ENCODE measurements at regions not wholly inside any gene's neighbourhood (a gene's known extent, or its start where the extent isn't known, plus 50 kb on each side); places are given as distances from the start of the nearest gene placed in this dataset.

DNA sequence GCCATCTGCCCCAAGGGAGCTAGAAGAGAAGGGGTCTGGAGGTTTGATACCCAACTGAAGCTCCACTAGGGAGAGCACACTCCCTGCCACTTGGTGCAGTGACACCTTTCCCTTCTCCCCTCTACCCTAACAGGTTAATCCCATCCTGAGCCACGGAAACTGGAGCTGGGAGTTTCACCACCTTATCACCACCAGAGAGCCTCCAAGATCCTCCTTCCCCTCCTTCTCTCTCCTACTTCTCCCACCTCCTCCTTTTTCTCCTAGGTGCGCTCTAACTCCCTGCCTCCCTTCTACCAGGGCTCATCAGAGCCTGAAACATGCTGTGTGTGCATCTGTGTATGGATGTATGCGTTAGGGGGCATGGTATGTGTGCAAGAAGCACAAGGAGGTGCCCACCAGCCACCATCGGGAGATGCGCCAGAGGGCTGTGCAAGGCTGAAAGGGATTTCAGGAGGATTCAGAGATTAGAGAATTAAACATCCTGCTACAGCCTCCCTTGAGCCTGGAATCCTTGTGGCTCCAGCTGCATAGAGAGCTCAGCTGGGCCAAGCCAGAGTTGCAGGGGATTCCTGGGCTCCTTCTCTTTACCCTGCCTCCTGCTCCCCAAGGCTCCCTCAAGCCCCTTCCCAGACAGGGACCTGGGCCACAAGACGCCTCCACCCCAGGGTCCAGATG, 89.8 kb downstream of the PCDH1 start:
- Histone ChIP-seq H3K9ac (ENCODE audit: low read length) (no peak overlapping the region), H3K4me2 (ENCODE audit: low read length) (no peak overlapping the region), H3K9me3 (ENCODE audit: low read length) (no peaks in the 10 kb centered on the region), H3K36me3 (ENCODE audit: insufficient read depth, low read length) (no peaks in the 10 kb centered on the region), H3K79me2 (replicated peaks; ENCODE audit: insufficient read depth, low read length) (no peaks in the 10 kb centered on the region), H2AFZ (ENCODE audit: low read depth, low read length) (no peak overlapping the region), H4K20me1 (ENCODE audit: insufficient read depth) (no peaks in the 10 kb centered on the region), H3K4me3 (ENCODE audit: low read length) (no peak overlapping the region), H3F3A (ENCODE audit: insufficient read depth, low read length, poor library complexity, severe bottlenecking) (no peaks in the 10 kb centered on the region), H3K27ac (ENCODE audit: low read length) (no peak overlapping the region), H3K9me2 (ENCODE audit: insufficient read depth, low read length) (no peaks in the 10 kb centered on the region), H3K27me3 (ENCODE audit: insufficient read depth, low read depth, low read length) (no peaks in the 10 kb centered on the region)
- TF ChIP-seq POLR2AphosphoS5 (IDR thresholded peaks at IDR 0.05) (no peak), MXI1 (conservative IDR thresholded peaks at IDR 0.05; ENCODE audit: poor library complexity, severe bottlenecking) (no peak), EZH2 (IDR thresholded peaks at IDR 0.05; ENCODE audit: borderline replicate concordance, insufficient read depth, low read length, poor library complexity, severe bottlenecking) (no peak), RAD21 (conservative IDR thresholded peaks at IDR 0.05) (peak; percentile 56), TAF1 (IDR thresholded peaks at IDR 0.05; ENCODE audit: low read depth) (no peak), SMC3 (conservative IDR thresholded peaks at IDR 0.05; ENCODE audit: poor library complexity) (peak; percentile 65), EP300 (conservative IDR thresholded peaks at IDR 0.05; ENCODE audit: poor library complexity, severe bottlenecking) (no peak)
- TF ChIP-seq, protein P1, sequence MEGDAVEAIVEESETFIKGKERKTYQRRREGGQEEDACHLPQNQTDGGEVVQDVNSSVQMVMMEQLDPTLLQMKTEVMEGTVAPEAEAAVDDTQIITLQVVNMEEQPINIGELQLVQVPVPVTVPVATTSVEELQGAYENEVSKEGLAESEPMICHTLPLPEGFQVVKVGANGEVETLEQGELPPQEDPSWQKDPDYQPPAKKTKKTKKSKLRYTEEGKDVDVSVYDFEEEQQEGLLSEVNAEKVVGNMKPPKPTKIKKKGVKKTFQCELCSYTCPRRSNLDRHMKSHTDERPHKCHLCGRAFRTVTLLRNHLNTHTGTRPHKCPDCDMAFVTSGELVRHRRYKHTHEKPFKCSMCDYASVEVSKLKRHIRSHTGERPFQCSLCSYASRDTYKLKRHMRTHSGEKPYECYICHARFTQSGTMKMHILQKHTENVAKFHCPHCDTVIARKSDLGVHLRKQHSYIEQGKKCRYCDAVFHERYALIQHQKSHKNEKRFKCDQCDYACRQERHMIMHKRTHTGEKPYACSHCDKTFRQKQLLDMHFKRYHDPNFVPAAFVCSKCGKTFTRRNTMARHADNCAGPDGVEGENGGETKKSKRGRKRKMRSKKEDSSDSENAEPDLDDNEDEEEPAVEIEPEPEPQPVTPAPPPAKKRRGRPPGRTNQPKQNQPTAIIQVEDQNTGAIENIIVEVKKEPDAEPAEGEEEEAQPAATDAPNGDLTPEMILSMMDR (IDR thresholded peaks at IDR 0.05; ENCODE audit: poor library complexity, severe bottlenecking), result peak; percentile 55
- TF ChIP-seq, protein P2, sequence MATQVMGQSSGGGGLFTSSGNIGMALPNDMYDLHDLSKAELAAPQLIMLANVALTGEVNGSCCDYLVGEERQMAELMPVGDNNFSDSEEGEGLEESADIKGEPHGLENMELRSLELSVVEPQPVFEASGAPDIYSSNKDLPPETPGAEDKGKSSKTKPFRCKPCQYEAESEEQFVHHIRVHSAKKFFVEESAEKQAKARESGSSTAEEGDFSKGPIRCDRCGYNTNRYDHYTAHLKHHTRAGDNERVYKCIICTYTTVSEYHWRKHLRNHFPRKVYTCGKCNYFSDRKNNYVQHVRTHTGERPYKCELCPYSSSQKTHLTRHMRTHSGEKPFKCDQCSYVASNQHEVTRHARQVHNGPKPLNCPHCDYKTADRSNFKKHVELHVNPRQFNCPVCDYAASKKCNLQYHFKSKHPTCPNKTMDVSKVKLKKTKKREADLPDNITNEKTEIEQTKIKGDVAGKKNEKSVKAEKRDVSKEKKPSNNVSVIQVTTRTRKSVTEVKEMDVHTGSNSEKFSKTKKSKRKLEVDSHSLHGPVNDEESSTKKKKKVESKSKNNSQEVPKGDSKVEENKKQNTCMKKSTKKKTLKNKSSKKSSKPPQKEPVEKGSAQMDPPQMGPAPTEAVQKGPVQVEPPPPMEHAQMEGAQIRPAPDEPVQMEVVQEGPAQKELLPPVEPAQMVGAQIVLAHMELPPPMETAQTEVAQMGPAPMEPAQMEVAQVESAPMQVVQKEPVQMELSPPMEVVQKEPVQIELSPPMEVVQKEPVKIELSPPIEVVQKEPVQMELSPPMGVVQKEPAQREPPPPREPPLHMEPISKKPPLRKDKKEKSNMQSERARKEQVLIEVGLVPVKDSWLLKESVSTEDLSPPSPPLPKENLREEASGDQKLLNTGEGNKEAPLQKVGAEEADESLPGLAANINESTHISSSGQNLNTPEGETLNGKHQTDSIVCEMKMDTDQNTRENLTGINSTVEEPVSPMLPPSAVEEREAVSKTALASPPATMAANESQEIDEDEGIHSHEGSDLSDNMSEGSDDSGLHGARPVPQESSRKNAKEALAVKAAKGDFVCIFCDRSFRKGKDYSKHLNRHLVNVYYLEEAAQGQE (IDR thresholded peaks at IDR 0.05; ENCODE audit: borderline replicate concordance), result no peak

DNA sequence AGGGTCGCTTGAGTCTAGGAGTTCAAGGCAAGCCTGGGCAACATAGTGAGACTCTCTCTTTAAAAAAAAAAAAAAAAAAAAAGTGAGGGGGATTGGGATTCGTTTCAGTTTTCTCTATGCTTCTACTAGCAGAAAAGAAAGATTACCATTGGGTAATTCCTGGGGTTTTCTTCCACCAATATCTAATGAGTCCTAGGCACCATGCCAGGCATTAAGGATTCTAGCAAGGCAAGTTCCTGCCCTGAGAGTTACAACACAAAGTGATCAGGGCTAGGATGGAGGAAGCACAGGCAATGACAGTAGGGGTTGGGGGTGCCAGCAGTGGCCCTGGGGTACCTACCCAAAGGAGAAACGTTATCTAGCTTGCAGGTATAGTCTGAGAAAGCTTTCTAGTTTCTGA, 90.8 kb downstream of the PCDH1 start:
- no peaks in the 10 kb centered on the region for H3K79me2 ChIP-seq (replicated peaks; ENCODE audit: insufficient read depth, low read length)
- H3K4me3 ChIP-seq (ENCODE audit: low read length), result no peak overlapping the region
- no peaks in the 10 kb centered on the region for H3K27me3 ChIP-seq (ENCODE audit: insufficient read depth, low read depth, low read length)
- no peaks in the 10 kb centered on the region for H3F3A ChIP-seq (ENCODE audit: insufficient read depth, low read length, poor library complexity, severe bottlenecking)
- H3K9me2 ChIP-seq (ENCODE audit: insufficient read depth, low read length), result no peaks in the 10 kb centered on the region
- no peak overlapping the region for H3K27ac ChIP-seq (ENCODE audit: low read length)
- H3K4me2 ChIP-seq (ENCODE audit: low read length), result no peak overlapping the region
- H2AFZ ChIP-seq (ENCODE audit: low read depth, low read length), result no peak overlapping the region
- TF ChIP-seq POLR2AphosphoS5 (IDR thresholded peaks at IDR 0.05) (no peak), EP300 (conservative IDR thresholded peaks at IDR 0.05; ENCODE audit: poor library complexity, severe bottlenecking) (no peak), SMC3 (conservative IDR thresholded peaks at IDR 0.05; ENCODE audit: poor library complexity) (no peak), MXI1 (conservative IDR thresholded peaks at IDR 0.05; ENCODE audit: poor library complexity, severe bottlenecking) (no peak), EZH2 (IDR thresholded peaks at IDR 0.05; ENCODE audit: borderline replicate concordance, insufficient read depth, low read length, poor library complexity, severe bottlenecking) (no peak), RAD21 (conservative IDR thresholded peaks at IDR 0.05) (no peak), TAF1 (IDR thresholded peaks at IDR 0.05; ENCODE audit: low read depth) (no peak)
- TF ChIP-seq, protein P2 (IDR thresholded peaks at IDR 0.05; ENCODE audit: borderline replicate concordance), result no peak
- TF ChIP-seq, protein P1 (IDR thresholded peaks at IDR 0.05; ENCODE audit: poor library complexity, severe bottlenecking), result no peak
- H3K9me3 ChIP-seq (ENCODE audit: low read length), result no peaks in the 10 kb centered on the region
- H3K36me3 ChIP-seq (ENCODE audit: insufficient read depth, low read length), result no peaks in the 10 kb centered on the region
- H3K9ac ChIP-seq (ENCODE audit: low read length), result no peak overlapping the region
- H4K20me1 ChIP-seq (ENCODE audit: insufficient read depth), result no peaks in the 10 kb centered on the region

Measured in neural cell (in vitro differentiated cells).